IPS DF 6.9 (cell line): ENCODE measurements at regions not wholly inside any gene's neighbourhood (a gene's known extent, or its start where the extent isn't known, plus 50 kb on each side); places are given as distances from the start of the nearest gene placed in this dataset.

ENCODE experiments used
- DNase-seq: peaks from one replicate; pipeline ENCODE4 v3.0.0-alpha.2; 2013; ENCODE audit warnings: low read depth, low spot score
- H3K27ac ChIP-seq: one replicate; pipeline ENCODE4 v1.5.1; 2013; ENCODE audit warnings: low read length, control low read depth
- H3K27me3 ChIP-seq: 2 replicates; pipeline ENCODE4 v1.6.1; 2013; ENCODE audit warnings: mild to moderate bottlenecking, low read length; ENCODE audit not compliant: control insufficient read depth, insufficient read depth
- H3K36me3 ChIP-seq: 2 replicates; pipeline ENCODE4 v1.6.1; 2013; ENCODE audit warnings: low read length; ENCODE audit not compliant: control insufficient read depth, insufficient read depth
- H3K4me1 ChIP-seq: 2 replicates; pipeline ENCODE4 v1.6.1; 2013; ENCODE audit warnings: low read length; ENCODE audit not compliant: control insufficient read depth, insufficient read depth
- H3K4me3 ChIP-seq: 2 replicates; pipeline ENCODE4 v1.5.1; 2013; ENCODE audit warnings: mild to moderate bottlenecking, low read length
- H3K9me3 ChIP-seq: 2 replicates; pipeline ENCODE4 v1.6.1; 2013; ENCODE audit warnings: low read length, inconsistent platforms; ENCODE audit not compliant: control insufficient read depth, insufficient read depth
- WGBS: extraction: QIAGEN DNeasy Blood & Tissue Kit; methylation state at CpG from one replicate; pipeline ENCODE4 v1.1.7; 2013; ENCODE audit warnings: mixed read lengths, missing lambda C conversion rate; ENCODE audit not compliant: insufficient read length, insufficient coverage; 5-methylcytosine and 5-hydroxymethylcytosine counted together

DNA sequence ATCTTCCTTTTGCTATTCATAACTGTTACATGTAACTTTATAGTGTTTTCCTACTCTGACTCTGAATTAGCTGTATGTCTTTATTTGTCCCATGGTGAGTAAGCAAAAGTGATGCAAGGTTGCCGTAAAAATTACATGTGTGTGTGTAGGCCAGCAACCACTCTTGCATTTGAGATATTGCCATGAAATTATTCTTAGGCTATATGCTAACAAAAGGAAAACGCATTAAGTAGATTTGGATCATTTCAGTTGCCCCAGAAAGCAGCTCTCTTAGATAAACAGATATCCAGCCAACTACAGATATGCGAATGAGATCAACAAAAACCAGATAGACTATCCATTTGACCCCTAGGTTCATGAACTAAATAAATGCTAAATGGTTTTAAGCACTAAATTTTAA lies 73.6 kb downstream of the CYLC2 start:
- peaks cover 2% of the 10 kb centered on the region; the same call in 1 of the 2 replicates for H3K9me3 ChIP-seq
- no peaks in the 10 kb centered on the region for H3K4me1 ChIP-seq
- no peak overlapping the region for H3K27ac ChIP-seq
- H3K4me3 ChIP-seq, result no peak overlapping the region
- H3K27me3 ChIP-seq, result no peaks in the 10 kb centered on the region
- no CpG with 5 or more reads among the region's 3 CpGs for WGBS
- no peak for DNase-seq
- H3K36me3 ChIP-seq, result no peaks in the 10 kb centered on the region

DNA sequence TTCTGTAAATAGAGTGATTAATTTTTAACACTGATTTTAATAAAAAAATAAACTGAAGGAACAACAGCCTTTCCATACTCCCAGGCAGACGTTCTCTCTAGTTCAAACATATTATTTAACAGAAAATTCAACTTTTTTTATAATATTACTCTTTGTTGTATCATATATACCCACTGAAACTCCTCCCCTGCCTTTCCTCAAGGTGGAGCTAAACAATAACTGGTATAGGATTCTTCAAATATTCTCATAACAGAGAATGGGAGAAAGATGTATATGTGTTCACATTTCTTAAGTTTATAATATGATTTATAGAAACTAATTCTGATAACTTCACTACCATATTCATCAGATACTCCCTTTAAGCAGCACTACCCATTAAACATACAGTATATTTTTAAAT lies 83.4 kb downstream of the CYLC2 start:
- Histone ChIP-seq H3K27me3 (no peaks in the 10 kb centered on the region), H3K9me3 (no peaks in the 10 kb centered on the region; the same call in 1 of the 2 replicates), H3K4me1 (no peaks in the 10 kb centered on the region), H3K36me3 (no peaks in the 10 kb centered on the region), H3K4me3 (no peak overlapping the region), H3K27ac (no peak overlapping the region)
- no CpG with 5 or more reads among the region's 1 CpG for WGBS
- DNase-seq, result no peak

DNA sequence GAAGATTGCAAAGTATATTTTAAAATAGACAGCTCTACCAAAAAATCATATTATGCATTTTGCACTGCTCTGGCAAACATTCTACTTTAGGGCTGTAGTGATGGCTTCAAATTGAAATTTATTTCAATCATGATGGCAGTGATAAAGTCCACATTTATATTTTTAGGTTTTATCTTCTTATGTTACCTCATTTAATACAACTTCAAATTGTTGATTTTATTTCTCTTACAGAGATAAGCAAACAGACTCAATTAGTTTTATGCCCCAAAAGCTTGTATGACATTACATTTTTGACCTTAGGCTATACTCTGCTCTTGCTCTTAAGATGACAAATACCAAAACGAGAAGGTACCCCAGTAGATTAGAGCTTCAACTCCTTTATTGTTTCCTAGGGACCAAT lies 87.4 kb downstream of the CYLC2 start:
- H3K27me3 ChIP-seq, result no peaks in the 10 kb centered on the region
- no peaks in the 10 kb centered on the region for H3K36me3 ChIP-seq
- no peak for DNase-seq
- no CpG with 5 or more reads among the region's 1 CpG for WGBS
- no peak overlapping the region for H3K4me3 ChIP-seq
- H3K27ac ChIP-seq, result no peak overlapping the region
- H3K9me3 ChIP-seq, result no peaks in the 10 kb centered on the region; the same call in 1 of the 2 replicates
- H3K4me1 ChIP-seq, result no peaks in the 10 kb centered on the region

DNA sequence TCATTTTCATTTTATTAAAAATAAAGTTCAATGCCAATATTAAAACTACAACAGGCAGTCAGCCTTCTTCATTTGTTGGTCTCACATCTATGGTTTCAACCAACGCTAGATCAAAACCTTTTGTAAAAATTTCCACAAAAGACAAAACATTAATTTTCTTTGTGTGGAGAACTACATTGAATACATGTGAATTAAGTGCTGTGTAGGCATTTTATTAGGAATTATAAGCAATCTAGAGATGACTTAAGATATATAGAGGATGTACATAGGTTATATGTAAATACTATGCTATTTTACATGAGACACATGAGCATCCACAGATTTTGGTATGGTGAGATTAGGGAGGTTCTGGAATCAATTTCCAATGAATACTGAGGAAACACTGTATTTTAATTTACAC lies 94.2 kb downstream of the CYLC2 start:
- Histone ChIP-seq H3K4me1 (no peaks in the 10 kb centered on the region), H3K36me3 (no peaks in the 10 kb centered on the region), H3K4me3 (no peak overlapping the region), H3K9me3 (peaks cover 2% of the 10 kb centered on the region; the same call in 1 of the 2 replicates), H3K27me3 (no peaks in the 10 kb centered on the region), H3K27ac (no peak overlapping the region)
- no peak for DNase-seq
- no CpG with 5 or more reads among the region's 1 CpG for WGBS

DNA sequence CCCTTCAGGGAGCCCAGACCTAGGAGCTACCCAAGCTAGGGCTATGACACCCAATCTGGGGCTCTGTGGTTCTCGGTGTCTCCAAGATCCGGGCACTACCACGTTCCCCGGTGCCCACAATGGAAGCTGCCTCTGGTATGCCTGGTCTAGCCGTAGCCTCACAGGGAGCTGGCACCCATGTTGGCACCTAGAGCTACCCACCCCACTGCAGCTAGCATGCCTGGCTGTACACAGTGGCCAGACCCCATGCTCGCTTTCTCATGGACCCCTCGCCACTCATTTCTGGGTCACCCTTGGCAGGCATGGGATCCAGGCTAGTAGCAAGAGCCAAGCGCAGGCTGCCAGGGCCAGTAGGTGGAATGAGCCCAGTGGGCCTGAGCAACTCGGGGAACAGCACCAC lies 109.0 kb downstream of the CYLC2 start:
- Histone ChIP-seq H3K4me1 (no peaks in the 10 kb centered on the region), H3K27ac (no peak overlapping the region), H3K4me3 (no peak overlapping the region), H3K9me3 (peaks cover 14% of the 10 kb centered on the region), H3K36me3 (no peaks in the 10 kb centered on the region; the same call in 1 of the 2 replicates), H3K27me3 (no peaks in the 10 kb centered on the region)
- no peak for DNase-seq
- WGBS, result no CpG with 5 or more reads among the region's 9 CpGs

DNA sequence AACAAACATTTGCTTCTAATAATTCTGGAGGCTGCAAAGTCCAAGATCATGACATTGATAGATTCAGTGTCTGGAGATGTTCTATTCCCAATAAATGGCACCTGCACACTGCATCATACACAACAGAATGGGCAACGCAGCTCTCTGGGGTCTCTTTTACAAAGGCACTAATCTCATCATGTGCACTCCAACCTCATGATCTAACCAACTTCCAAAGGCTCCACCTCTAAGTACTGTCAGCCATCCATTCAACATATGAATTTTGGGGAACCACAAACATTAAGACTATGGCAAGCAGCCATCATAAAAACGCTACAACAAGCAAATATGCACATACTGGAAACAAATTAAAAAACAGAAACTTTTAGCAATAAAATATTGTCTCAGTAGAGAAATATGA lies 121.1 kb downstream of the CYLC2 start:
- DNase-seq, result no peak
- no CpG with 5 or more reads among the region's 2 CpGs for WGBS
- H3K9me3 ChIP-seq, result peaks cover 3% of the 10 kb centered on the region
- H3K36me3 ChIP-seq, result no peaks in the 10 kb centered on the region
- H3K4me3 ChIP-seq, result no peak overlapping the region
- no peak overlapping the region for H3K27ac ChIP-seq
- H3K27me3 ChIP-seq, result no peaks in the 10 kb centered on the region
- H3K4me1 ChIP-seq, result no peaks in the 10 kb centered on the region

DNA sequence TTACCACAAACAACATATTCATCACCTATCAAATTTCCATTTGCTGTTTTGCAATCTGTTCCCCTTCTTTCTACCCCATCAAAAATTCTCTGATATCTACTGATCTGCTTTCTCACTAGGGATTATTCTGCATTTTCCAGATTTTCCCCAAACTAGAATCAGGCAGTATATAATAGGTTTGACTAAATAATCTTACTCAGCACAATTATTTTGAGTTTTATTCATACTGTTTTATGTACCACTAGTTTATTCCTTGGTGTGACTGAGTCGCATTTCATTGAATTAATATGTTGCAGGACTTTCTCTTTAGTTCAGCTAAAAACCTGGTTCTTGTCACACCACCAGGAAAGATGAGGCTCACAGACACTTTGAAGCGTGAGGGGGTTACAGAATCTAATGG lies 131.4 kb downstream of the CYLC2 start:
- H3K27me3 ChIP-seq, result no peaks in the 10 kb centered on the region
- no peak overlapping the region for H3K4me3 ChIP-seq
- H3K9me3 ChIP-seq, result peaks cover 2% of the 10 kb centered on the region; the same call in 1 of the 2 replicates
- no peak overlapping the region for H3K27ac ChIP-seq
- H3K36me3 ChIP-seq, result no peaks in the 10 kb centered on the region
- no CpG with 5 or more reads among the region's 2 CpGs for WGBS
- DNase-seq, result no peak
- no peaks in the 10 kb centered on the region for H3K4me1 ChIP-seq

DNA sequence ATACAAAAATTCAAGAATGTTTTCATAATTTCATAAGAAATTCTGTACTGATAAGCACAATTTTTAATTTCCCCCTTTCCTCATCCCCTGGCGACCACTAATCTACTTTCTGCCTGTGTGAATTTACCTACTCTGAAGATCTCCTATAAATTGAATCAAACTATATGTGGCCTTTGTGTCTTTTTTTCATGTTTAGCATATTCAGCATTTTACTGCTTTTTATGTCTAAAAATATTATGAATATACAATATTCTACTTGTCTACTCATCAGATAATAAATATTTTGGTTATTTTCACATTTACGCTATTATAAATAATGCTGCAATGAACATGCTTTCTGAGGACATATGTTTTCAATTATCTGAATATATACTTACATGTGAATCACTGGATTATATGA lies 144.8 kb downstream of the CYLC2 start:
- no peaks in the 10 kb centered on the region for H3K4me1 ChIP-seq
- no peaks in the 10 kb centered on the region for H3K27me3 ChIP-seq
- H3K36me3 ChIP-seq, result no peaks in the 10 kb centered on the region
- no peak for DNase-seq
- H3K27ac ChIP-seq, result no peak overlapping the region
- no peaks in the 10 kb centered on the region for H3K9me3 ChIP-seq
- no peak overlapping the region for H3K4me3 ChIP-seq
- WGBS, result no CpG with 5 or more reads among the region's 2 CpGs

DNA sequence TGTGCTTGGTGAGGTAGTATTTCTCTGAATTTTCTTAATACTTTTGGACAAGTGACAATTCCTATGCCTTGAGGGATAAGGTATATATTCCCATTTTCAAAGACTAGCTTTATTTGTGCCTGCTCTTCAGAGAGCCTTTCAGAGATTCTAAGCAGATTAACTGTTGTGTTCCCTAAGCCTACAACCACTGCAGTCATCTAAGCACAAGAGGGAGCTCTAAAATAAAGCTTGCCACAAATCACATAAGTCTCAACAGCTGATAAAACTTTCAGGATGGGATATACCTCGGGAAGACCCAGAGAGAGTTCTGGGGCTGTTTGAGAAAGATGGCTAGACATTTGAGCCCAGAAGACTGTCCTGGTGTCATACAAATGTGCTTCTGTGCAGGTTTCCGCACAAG lies 157.3 kb downstream of the CYLC2 start:
- Histone ChIP-seq H3K27ac (no peak overlapping the region), H3K9me3 (peaks cover 8% of the 10 kb centered on the region), H3K36me3 (no peaks in the 10 kb centered on the region), H3K4me3 (no peak overlapping the region), H3K27me3 (no peaks in the 10 kb centered on the region), H3K4me1 (no peaks in the 10 kb centered on the region)
- DNase-seq, result no peak
- WGBS, result no CpG with 5 or more reads among the region's 2 CpGs

DNA sequence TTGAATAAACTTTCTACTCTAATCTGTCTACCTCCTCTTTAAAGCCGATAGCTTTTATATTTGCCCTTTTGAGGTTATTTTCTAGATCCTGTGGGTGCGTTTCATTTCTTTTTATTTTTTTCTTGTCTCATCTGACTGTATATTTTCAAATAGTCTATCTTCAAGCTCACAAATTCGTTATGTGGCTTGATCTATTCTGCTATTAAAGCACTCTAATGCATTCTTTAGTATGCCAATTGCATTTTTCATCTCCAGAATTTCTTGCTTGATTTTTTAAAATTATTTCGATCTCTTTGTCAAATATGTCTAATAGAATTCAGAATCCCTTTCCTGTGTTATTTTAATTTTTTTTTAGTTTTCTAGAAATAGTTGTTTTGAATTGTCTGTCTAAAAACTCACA lies 172.4 kb downstream of the CYLC2 start:
- Histone ChIP-seq H3K4me1 (no peaks in the 10 kb centered on the region), H3K9me3 (peaks cover 5% of the 10 kb centered on the region; the same call in 1 of the 2 replicates), H3K27me3 (no peaks in the 10 kb centered on the region), H3K27ac (no peak overlapping the region), H3K4me3 (no peak overlapping the region), H3K36me3 (no peaks in the 10 kb centered on the region)
- no CpG with 5 or more reads among the region's 4 CpGs for WGBS
- no peak for DNase-seq

DNA sequence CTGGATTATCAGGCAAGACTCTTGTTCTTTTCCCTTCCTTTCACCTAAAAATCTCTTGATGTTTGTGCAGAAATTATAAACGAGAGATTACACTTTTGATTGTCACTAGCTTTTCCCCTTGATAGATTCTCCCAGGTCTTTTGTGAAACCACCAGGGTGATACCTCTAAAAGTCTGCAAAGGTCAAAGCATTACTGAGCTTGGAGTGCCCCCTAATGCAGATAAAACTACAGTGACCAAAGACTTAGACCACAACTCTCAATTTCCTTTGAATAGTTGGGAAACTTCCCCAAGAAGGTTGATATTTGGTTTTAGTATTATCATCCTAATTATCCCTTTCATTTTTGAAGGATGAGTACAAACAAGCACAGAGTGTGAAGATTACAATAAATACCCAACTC lies 173.1 kb downstream of the CYLC2 start:
- H3K27me3 ChIP-seq, result no peaks in the 10 kb centered on the region
- no peak overlapping the region for H3K27ac ChIP-seq
- no peak overlapping the region for H3K4me3 ChIP-seq
- H3K9me3 ChIP-seq, result peaks cover 5% of the 10 kb centered on the region; the same call in 1 of the 2 replicates
- DNase-seq, result no peak
- no CpG with 5 or more reads among the region's 1 CpG for WGBS
- no peaks in the 10 kb centered on the region for H3K4me1 ChIP-seq
- H3K36me3 ChIP-seq, result no peaks in the 10 kb centered on the region
